Lower leg skin (tissue), 3 donors: ENCODE measurements at regions not wholly inside any gene's neighbourhood (a gene's known extent, or its start where the extent isn't known, plus 50 kb on each side); places are given as distances from the start of the nearest gene placed in this dataset.

Experiments used
- POLR2A ChIP-seq, 2 donors: fragments of 450-650 bp; IDR thresholded peaks; one replicate each; pipeline ENCODE4 v1.6.1; 2016 to 2017; ENCODE audit warnings: antibody characterized with exemption in 2 of 2, mild to moderate bottlenecking in 1 of 2, moderate library complexity in 1 of 2
- TF ChIP-seq, protein P1 (sequence below), 3 donors: fragments of 450-650 bp; IDR thresholded peaks; one replicate each; pipeline ENCODE4 v1.5.1; 2016; ENCODE audit warnings: antibody characterized with exemption in 3 of 3, mild to moderate bottlenecking in 3 of 3, moderate library complexity in 2 of 3

DNA sequence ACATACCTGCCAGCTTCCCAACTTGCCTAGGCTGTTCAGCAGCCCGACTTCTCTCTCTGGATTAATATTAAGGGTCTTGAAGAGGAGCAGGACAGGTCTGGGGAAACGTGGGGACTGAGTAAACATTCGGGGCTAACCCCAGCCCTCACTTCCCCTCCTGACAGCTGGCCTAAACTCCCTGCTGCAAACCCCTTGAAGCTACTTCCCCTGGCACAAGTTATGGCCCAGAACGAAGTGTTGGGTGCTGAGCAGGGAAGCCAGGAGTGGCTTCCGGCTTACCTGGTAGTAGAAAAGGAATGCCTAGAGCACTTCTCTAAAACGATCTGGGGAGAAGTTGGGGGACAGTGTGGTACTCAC, 200.0 kb downstream of the BCOR start:
- TF ChIP-seq, protein P1, sequence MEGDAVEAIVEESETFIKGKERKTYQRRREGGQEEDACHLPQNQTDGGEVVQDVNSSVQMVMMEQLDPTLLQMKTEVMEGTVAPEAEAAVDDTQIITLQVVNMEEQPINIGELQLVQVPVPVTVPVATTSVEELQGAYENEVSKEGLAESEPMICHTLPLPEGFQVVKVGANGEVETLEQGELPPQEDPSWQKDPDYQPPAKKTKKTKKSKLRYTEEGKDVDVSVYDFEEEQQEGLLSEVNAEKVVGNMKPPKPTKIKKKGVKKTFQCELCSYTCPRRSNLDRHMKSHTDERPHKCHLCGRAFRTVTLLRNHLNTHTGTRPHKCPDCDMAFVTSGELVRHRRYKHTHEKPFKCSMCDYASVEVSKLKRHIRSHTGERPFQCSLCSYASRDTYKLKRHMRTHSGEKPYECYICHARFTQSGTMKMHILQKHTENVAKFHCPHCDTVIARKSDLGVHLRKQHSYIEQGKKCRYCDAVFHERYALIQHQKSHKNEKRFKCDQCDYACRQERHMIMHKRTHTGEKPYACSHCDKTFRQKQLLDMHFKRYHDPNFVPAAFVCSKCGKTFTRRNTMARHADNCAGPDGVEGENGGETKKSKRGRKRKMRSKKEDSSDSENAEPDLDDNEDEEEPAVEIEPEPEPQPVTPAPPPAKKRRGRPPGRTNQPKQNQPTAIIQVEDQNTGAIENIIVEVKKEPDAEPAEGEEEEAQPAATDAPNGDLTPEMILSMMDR (IDR thresholded peaks at IDR 0.05), result no peak
- no peak for TF ChIP-seq POLR2A (IDR thresholded peaks at IDR 0.05)
